ENCODE measurements at regions not wholly inside any gene's neighbourhood (a gene's known extent, or its start where the extent isn't known, plus 50 kb on each side); places are given as distances from the start of the nearest gene placed in this dataset.
"Not testable (repeated sequence)": the region's sequence is repeated elsewhere in the genome, so short reads cannot be mapped to it uniquely, and the experiment has no call there.

DNA sequence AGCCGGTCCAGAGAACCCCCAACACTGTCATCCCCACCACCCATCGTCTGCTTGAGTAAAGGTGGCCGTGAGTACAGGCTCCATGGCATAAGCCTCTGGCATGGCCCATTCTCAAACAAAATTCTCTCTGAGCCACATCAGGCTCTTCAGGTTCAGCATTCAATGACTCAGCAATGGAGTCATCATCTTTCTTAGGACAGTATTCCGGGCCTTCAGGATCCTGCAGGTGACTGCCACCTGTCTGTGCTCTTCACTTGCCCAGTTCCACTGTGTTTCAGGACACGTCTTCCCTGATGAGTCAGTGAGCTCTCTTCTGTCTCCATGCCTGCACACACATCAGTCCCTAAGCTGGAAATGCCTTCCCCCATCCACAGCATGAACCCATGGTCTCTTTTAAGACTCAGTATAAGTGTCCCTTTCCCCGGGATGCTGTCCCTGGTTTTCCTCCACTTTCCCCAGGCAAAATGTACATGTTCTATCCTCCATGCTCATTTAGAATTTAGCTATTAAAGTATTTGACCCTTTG lies 81.1 kb upstream of the FGGY start:
- Histone ChIP-seq H3K4me1 (ENCODE audit: control insufficient read depth in 1 of 2, insufficient read depth in 2 of 2, low read length in 2 of 2) (no peaks in the 10 kb centered on the region), H3K27me3 (ENCODE audit: low read depth, low read length) (no peaks in the 10 kb centered on the region), H3K4me3 (ENCODE audit: low read depth in 1 of 2, low read length in 2 of 2) (no peak overlapping the region), H3K9me3 (ENCODE audit: control insufficient read depth in 1 of 2, low read length in 2 of 2) (no peaks in the 10 kb centered on the region), H3K36me3 (ENCODE audit: control insufficient read depth in 1 of 2, insufficient read depth in 2 of 2, low read length in 2 of 2) (no peaks in the 10 kb centered on the region), H3K27ac (ENCODE audit: low read length) (no peak overlapping the region)

DNA sequence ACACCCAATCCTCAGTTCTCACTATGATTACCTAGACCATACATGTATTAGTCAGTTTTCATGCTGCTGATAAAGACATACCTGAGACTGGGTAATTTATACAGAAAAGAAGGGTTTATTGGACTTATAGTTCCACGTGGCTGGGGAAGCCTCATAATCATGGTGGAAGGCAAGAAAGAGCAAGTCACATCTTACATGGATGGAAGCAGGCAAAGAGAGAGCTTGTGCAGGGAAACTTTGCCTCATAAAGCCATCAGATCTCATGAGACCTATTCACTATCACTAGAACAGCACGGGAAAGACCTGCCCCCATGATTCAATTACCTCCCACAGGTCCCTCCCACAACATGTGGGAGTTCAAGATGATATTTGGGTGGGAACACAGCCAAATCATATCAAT lies 79.5 kb upstream of the FGGY start:
- H3K27me3 ChIP-seq (ENCODE audit: low read depth, low read length); H3K4me3 ChIP-seq (ENCODE audit: low read depth in 1 of 2, low read length in 2 of 2); H3K27ac ChIP-seq (ENCODE audit: low read length); H3K36me3 ChIP-seq (ENCODE audit: control insufficient read depth in 1 of 2, insufficient read depth in 2 of 2, low read length in 2 of 2); H3K9me3 ChIP-seq (ENCODE audit: control insufficient read depth in 1 of 2, low read length in 2 of 2); H3K4me1 ChIP-seq (ENCODE audit: control insufficient read depth in 1 of 2, insufficient read depth in 2 of 2, low read length in 2 of 2): not testable (repeated sequence)

GRCh38 chr1:59218521-59219236 lies 78.2 kb upstream of the FGGY start:
- H3K36me3 ChIP-seq (ENCODE audit: control insufficient read depth in 1 of 2, insufficient read depth in 2 of 2, low read length in 2 of 2) = no peaks in the 10 kb centered on the region
- H3K4me3 ChIP-seq (ENCODE audit: low read depth in 1 of 2, low read length in 2 of 2) = no peak overlapping the region
- no peaks in the 10 kb centered on the region for H3K27me3 ChIP-seq (ENCODE audit: low read depth, low read length)
- no peaks in the 10 kb centered on the region for H3K9me3 ChIP-seq (ENCODE audit: control insufficient read depth in 1 of 2, low read length in 2 of 2)
- no peaks in the 10 kb centered on the region for H3K4me1 ChIP-seq (ENCODE audit: control insufficient read depth in 1 of 2, insufficient read depth in 2 of 2, low read length in 2 of 2)
- no peak overlapping the region for H3K27ac ChIP-seq (ENCODE audit: low read length)

DNA sequence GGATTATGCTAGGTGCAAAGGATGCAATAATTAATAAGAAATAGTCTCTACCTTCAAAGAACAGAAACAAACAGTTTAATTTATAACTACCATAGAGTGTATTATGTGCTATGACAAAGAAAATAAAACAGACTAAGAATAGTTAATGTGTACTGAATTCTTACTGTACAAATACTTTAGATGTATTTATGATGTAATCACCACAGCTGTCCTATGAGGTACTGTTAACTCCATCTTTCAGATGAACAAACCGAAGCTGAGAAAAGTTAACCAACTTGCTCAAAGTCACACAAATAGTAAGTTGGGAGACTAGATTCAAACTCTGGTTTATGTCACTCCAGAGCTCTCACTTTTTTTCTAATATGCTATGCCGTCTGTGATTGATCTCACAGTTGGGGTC lies 77.0 kb upstream of the FGGY start:
- no peak overlapping the region for H3K27ac ChIP-seq (ENCODE audit: low read length)
- H3K36me3 ChIP-seq (ENCODE audit: control insufficient read depth in 1 of 2, insufficient read depth in 2 of 2, low read length in 2 of 2) = no peaks in the 10 kb centered on the region
- no peaks in the 10 kb centered on the region for H3K4me1 ChIP-seq (ENCODE audit: control insufficient read depth in 1 of 2, insufficient read depth in 2 of 2, low read length in 2 of 2)
- no peaks in the 10 kb centered on the region for H3K27me3 ChIP-seq (ENCODE audit: low read depth, low read length)
- no peak overlapping the region for H3K4me3 ChIP-seq (ENCODE audit: low read depth in 1 of 2, low read length in 2 of 2)
- H3K9me3 ChIP-seq (ENCODE audit: control insufficient read depth in 1 of 2, low read length in 2 of 2) = no peaks in the 10 kb centered on the region

DNA sequence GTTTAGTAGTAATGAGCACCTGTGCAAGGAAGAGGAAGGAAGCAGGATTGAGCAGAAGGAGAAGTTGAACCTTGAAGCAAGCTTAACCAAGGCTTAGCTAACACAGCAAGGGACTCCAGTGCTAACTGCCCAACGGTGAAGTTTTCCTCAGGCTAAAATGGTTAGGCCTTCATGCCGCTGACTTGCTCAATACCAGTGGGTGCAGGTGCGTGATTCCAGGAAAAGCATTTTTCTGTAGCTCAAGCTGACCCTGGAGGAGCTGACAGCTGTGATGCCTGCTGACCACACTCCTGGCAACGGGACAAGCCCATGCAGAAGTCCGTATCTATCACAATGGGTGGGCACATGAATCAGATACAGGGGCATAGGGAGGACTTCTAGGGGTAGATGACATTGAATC lies 76.5 kb upstream of the FGGY start:
- Histone ChIP-seq H3K27ac (ENCODE audit: low read length) (no peak overlapping the region), H3K4me3 (ENCODE audit: low read depth in 1 of 2, low read length in 2 of 2) (no peak overlapping the region), H3K27me3 (ENCODE audit: low read depth, low read length) (no peaks in the 10 kb centered on the region), H3K9me3 (ENCODE audit: control insufficient read depth in 1 of 2, low read length in 2 of 2) (no peaks in the 10 kb centered on the region), H3K36me3 (ENCODE audit: control insufficient read depth in 1 of 2, insufficient read depth in 2 of 2, low read length in 2 of 2) (no peaks in the 10 kb centered on the region), H3K4me1 (ENCODE audit: control insufficient read depth in 1 of 2, insufficient read depth in 2 of 2, low read length in 2 of 2) (no peaks in the 10 kb centered on the region)

GRCh38 chr1:59223198-59223597 lies 73.7 kb upstream of the FGGY start:
- no peaks in the 10 kb centered on the region for H3K27me3 ChIP-seq (ENCODE audit: low read depth, low read length)
- no peaks in the 10 kb centered on the region for H3K36me3 ChIP-seq (ENCODE audit: control insufficient read depth in 1 of 2, insufficient read depth in 2 of 2, low read length in 2 of 2)
- H3K4me1 ChIP-seq (ENCODE audit: control insufficient read depth in 1 of 2, insufficient read depth in 2 of 2, low read length in 2 of 2) = no peaks in the 10 kb centered on the region
- no peaks in the 10 kb centered on the region for H3K9me3 ChIP-seq (ENCODE audit: control insufficient read depth in 1 of 2, low read length in 2 of 2)
- no peak overlapping the region for H3K4me3 ChIP-seq (ENCODE audit: low read depth in 1 of 2, low read length in 2 of 2)
- no peak overlapping the region for H3K27ac ChIP-seq (ENCODE audit: low read length)

DNA sequence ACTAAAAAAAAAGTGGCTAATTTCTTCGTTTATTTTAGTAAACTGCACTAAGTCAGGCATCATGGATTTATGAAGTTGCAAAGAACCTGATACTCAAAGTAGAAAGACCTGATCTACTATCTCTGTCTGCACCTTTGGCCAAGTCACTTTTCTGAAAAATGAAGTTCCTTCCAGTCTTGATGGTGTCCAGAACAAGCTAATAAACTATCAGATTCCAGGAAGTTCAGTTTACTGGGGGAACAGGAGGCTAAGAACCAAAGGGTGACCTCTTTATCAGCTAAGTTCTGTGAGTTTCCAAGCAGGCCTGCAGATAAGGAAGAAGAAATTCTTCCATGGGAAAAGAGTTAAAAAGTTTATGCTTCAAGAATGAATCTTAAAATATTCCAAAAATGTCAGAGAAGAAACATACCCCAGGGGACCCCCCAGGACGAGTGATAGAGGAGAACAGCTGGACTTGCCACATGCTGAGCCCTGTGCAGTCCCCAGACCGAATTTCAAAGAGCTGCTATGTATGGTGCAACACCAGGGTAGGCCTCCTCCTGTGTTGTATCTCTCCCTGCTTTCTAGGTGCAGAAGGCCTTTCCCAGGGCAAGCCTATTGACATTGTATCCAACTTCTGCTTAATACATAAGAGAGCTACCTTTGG lies 72.8 kb upstream of the FGGY start:
- no peak overlapping the region for H3K4me3 ChIP-seq (ENCODE audit: low read depth in 1 of 2, low read length in 2 of 2)
- H3K36me3 ChIP-seq (ENCODE audit: control insufficient read depth in 1 of 2, insufficient read depth in 2 of 2, low read length in 2 of 2) = no peaks in the 10 kb centered on the region
- no peaks in the 10 kb centered on the region for H3K9me3 ChIP-seq (ENCODE audit: control insufficient read depth in 1 of 2, low read length in 2 of 2)
- H3K27me3 ChIP-seq (ENCODE audit: low read depth, low read length) = no peaks in the 10 kb centered on the region
- no peaks in the 10 kb centered on the region for H3K4me1 ChIP-seq (ENCODE audit: control insufficient read depth in 1 of 2, insufficient read depth in 2 of 2, low read length in 2 of 2)
- H3K27ac ChIP-seq (ENCODE audit: low read length) = no peak overlapping the region

DNA sequence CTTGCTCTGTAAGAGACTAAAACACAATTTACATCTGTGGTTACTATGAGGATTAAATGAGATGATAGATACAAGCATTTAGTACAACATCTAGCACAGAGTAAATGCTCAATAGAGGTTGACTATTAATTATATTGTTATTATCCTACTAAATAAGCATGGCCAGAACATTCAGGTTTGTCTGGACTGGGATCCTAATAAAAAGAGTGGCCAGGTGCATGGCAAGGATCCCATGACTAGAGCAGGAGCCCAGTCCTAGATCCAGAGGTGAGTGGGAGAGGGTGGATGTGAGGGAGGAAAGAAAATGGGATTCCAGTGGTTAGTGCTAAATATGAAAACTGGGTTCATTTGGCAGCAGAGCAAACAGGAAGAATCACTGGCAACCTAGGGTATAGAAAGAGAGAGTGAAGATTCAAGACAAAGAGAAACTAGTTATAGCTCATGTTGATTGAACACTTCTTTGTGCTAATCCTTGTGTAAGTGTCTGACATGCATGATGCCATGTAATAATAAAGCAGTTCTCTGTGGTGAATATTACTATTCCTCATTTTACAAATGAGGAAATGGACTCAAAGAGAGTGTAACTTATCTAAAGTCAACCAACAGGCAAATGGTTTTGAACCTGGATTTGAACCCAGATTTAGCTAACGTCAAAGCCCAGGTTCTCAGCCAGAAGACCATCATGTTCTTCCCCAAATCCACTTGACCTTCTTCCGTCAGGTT lies 71.1 kb upstream of the FGGY start:
- no peaks in the 10 kb centered on the region for H3K4me1 ChIP-seq (ENCODE audit: control insufficient read depth in 1 of 2, insufficient read depth in 2 of 2, low read length in 2 of 2)
- no peak overlapping the region for H3K27ac ChIP-seq (ENCODE audit: low read length)

GRCh38 chr1:59229138-59229537 lies 67.8 kb upstream of the FGGY start:
- Histone ChIP-seq H3K27me3 (ENCODE audit: low read depth, low read length) (no peaks in the 10 kb centered on the region), H3K4me1 (ENCODE audit: control insufficient read depth in 1 of 2, insufficient read depth in 2 of 2, low read length in 2 of 2) (no peaks in the 10 kb centered on the region), H3K27ac (ENCODE audit: low read length) (no peak overlapping the region), H3K4me3 (ENCODE audit: low read depth in 1 of 2, low read length in 2 of 2) (no peak overlapping the region), H3K9me3 (ENCODE audit: control insufficient read depth in 1 of 2, low read length in 2 of 2) (no peaks in the 10 kb centered on the region), H3K36me3 (ENCODE audit: control insufficient read depth in 1 of 2, insufficient read depth in 2 of 2, low read length in 2 of 2) (no peaks in the 10 kb centered on the region)

More for the DNA sequence above, 71.1 kb upstream of the FGGY start:
- Histone ChIP-seq H3K27me3 (ENCODE audit: low read depth, low read length) (no peaks in the 10 kb centered on the region), H3K9me3 (ENCODE audit: control insufficient read depth in 1 of 2, low read length in 2 of 2) (no peaks in the 10 kb centered on the region), H3K4me3 (ENCODE audit: low read depth in 1 of 2, low read length in 2 of 2) (no peak overlapping the region), H3K36me3 (ENCODE audit: control insufficient read depth in 1 of 2, insufficient read depth in 2 of 2, low read length in 2 of 2) (no peaks in the 10 kb centered on the region)

DNA sequence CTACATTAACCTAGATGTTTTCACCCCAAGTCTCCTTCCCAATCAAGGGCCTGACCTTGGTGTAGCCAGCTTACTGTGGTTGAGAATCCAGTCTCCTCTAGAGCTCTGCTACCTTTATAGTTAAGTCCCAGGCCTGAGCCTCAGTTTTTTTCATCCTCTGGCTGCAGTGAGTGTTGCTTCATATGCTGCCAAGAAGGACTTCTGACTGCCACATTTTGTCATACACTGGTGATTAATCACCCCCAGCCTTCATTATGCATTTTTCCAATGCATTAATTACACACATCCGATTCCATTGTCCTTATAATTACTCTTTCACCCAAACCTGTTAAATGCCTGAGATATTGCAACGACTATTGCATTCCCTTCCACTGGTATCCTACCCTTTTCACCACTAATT lies 66.3 kb upstream of the FGGY start:
- Histone ChIP-seq H3K27me3 (ENCODE audit: low read depth, low read length) (no peaks in the 10 kb centered on the region), H3K4me3 (ENCODE audit: low read depth in 1 of 2, low read length in 2 of 2) (no peak overlapping the region), H3K4me1 (ENCODE audit: control insufficient read depth in 1 of 2, insufficient read depth in 2 of 2, low read length in 2 of 2) (no peaks in the 10 kb centered on the region), H3K27ac (ENCODE audit: low read length) (no peak overlapping the region), H3K9me3 (ENCODE audit: control insufficient read depth in 1 of 2, low read length in 2 of 2) (no peaks in the 10 kb centered on the region), H3K36me3 (ENCODE audit: control insufficient read depth in 1 of 2, insufficient read depth in 2 of 2, low read length in 2 of 2) (no peaks in the 10 kb centered on the region)

DNA sequence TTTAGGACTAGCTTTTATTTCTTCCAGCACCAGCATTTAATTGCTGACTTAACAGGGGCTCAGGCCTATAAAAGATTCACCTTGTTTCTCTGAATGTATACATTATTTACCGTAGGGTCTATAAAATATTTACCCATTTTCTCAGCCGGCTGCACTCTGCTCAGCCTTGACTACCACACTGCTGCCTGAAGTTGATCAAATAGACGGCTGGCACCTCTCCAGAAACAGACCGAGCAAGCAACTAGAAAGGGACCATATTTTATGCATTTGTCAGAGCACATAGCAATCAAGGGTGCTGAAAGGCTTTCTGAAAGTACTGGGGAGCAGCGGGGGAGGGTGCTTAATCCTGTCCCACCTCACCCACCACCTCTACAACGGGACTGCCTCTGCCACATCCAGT lies 64.7 kb upstream of the FGGY start:
- Histone ChIP-seq H3K4me3 (ENCODE audit: low read depth in 1 of 2, low read length in 2 of 2) (no peak overlapping the region), H3K36me3 (ENCODE audit: control insufficient read depth in 1 of 2, insufficient read depth in 2 of 2, low read length in 2 of 2) (no peaks in the 10 kb centered on the region), H3K27ac (ENCODE audit: low read length) (no peak overlapping the region), H3K4me1 (ENCODE audit: control insufficient read depth in 1 of 2, insufficient read depth in 2 of 2, low read length in 2 of 2) (no peaks in the 10 kb centered on the region), H3K27me3 (ENCODE audit: low read depth, low read length) (no peaks in the 10 kb centered on the region), H3K9me3 (ENCODE audit: control insufficient read depth in 1 of 2, low read length in 2 of 2) (no peaks in the 10 kb centered on the region)

Measured in muscle layer of duodenum (tissue), 2 donors.